Keratinocyte (primary cell): ENCODE measurements at regions not wholly inside any gene's neighbourhood (a gene's known extent, or its start where the extent isn't known, plus 50 kb on each side); places are given as distances from the start of the nearest gene placed in this dataset.

Experiments used
- DNase-seq: peaks from one replicate; pipeline ENCODE4 v3.0.0-alpha.2; 2011; ENCODE audit warnings: low read depth, missing footprints, low spot score
- FAIRE-seq: peaks from 2 replicates; lab custom pipeline; 2011; peaks lifted over from hg19 to GRCh38; lab: Jason Lieb, UNC
- H2AFZ ChIP-seq: 2 replicates; pipeline ENCODE4 v1.6.0; 2012; ENCODE audit warnings: low read length, control low read depth, inconsistent platforms; ENCODE audit not compliant: control insufficient read depth
- H3K27ac ChIP-seq: 2 replicates; pipeline ENCODE4 v1.5.1; 2011; ENCODE audit warnings: low read length; ENCODE audit not compliant: control insufficient read depth, insufficient read depth
- H3K27me3 ChIP-seq: 3 replicates; pipeline ENCODE4 v1.6.0; 2011; ENCODE audit warnings: low read length; ENCODE audit not compliant: control insufficient read depth, insufficient read depth; ENCODE audit errors: extremely low read depth
- H3K36me3 ChIP-seq, 2 experiments: 2 replicates in 1 of 2; 3 replicates in 1 of 2; pipeline ENCODE4 v1.5.1; 2011; ENCODE audit warnings: low read length in 2 of 2, mild to moderate bottlenecking in 1 of 2; ENCODE audit not compliant: control insufficient read depth in 2 of 2, insufficient read depth in 2 of 2; ENCODE audit errors: extremely low read depth in 1 of 2
- H3K4me1 ChIP-seq: 3 replicates; pipeline ENCODE4 v1.5.1; 2011; ENCODE audit warnings: low read length; ENCODE audit not compliant: control insufficient read depth, insufficient read depth; ENCODE audit errors: extremely low read depth
- H3K4me2 ChIP-seq: 3 replicates; pipeline ENCODE4 v1.6.0; 2011; ENCODE audit warnings: low read depth, low read length; ENCODE audit not compliant: control insufficient read depth, insufficient read depth; ENCODE audit errors: extremely low read depth
- H3K4me3 ChIP-seq, 3 experiments: fragments of 200-600 bp in 1 of 3; sonication (generic) in 1 of 3; 2 replicates in 2 of 3; 3 replicates in 1 of 3; pipeline ENCODE4 v1.5.1; 2011 to 2016; ENCODE audit warnings: low read length in 3 of 3, mild to moderate bottlenecking in 3 of 3, control low read depth in 2 of 3, inconsistent platforms in 1 of 3, low read depth in 1 of 3, mixed read lengths in 1 of 3, mixed run types in 1 of 3, moderate library complexity in 1 of 3; ENCODE audit not compliant: control insufficient read depth in 2 of 3, insufficient read depth in 2 of 3; ENCODE audit errors: extremely low read depth in 1 of 3
- H3K79me2 ChIP-seq: 2 replicates; pipeline ENCODE4 v1.6.0; 2012; ENCODE audit warnings: low read length; ENCODE audit not compliant: control insufficient read depth, insufficient read depth
- H3K9ac ChIP-seq: 3 replicates; pipeline ENCODE4 v1.6.0; 2011; ENCODE audit warnings: low read length; ENCODE audit not compliant: control insufficient read depth, insufficient read depth; ENCODE audit errors: extremely low read depth
- H3K9me1 ChIP-seq: 3 replicates; pipeline ENCODE4 v1.6.0; 2011; ENCODE audit warnings: low read length; ENCODE audit not compliant: control insufficient read depth, insufficient read depth; ENCODE audit errors: extremely low read depth
- H3K9me3 ChIP-seq: 2 replicates; pipeline ENCODE4 v1.5.1; 2012; ENCODE audit warnings: low read depth, low read length; ENCODE audit not compliant: control insufficient read depth
- H4K20me1 ChIP-seq: 3 replicates; pipeline ENCODE4 v1.6.0; 2011; ENCODE audit warnings: low read length; ENCODE audit not compliant: control insufficient read depth, insufficient read depth; ENCODE audit errors: extremely low read depth
- EZH2 ChIP-seq: IDR thresholded peaks from one replicate; pipeline ENCODE4 v1.6.1; 2012; ENCODE audit warnings: inconsistent platforms, mild to moderate bottlenecking, low read length, moderate library complexity
- dilution Hi-C: fragments of 300-500 bp; cut with MboI; formaldehyde crosslinking; loops from one replicate; pipeline ENCODE4 v1.7.0; 2020; ENCODE audit warnings: low sequenced_read_pairs; ENCODE audit not compliant: extremely low pct_ligation_motif_present
- TF ChIP-seq, protein P1 (sequence below), 3 experiments: IDR thresholded peaks in 1 of 3; conservative IDR thresholded peaks in 1 of 3; optimal IDR thresholded peaks in 1 of 3; 2 replicates in 2 of 3; 3 replicates in 1 of 3; pipeline versions ENCODE3 to v1.5.1; 2011; ENCODE audit warnings: low read length in 3 of 3, mild to moderate bottlenecking in 3 of 3, moderate library complexity in 2 of 3, control low read depth in 1 of 3, inconsistent platforms in 1 of 3; ENCODE audit not compliant: insufficient read depth in 2 of 3; ENCODE audit errors: extremely low read depth in 1 of 3

DNA sequence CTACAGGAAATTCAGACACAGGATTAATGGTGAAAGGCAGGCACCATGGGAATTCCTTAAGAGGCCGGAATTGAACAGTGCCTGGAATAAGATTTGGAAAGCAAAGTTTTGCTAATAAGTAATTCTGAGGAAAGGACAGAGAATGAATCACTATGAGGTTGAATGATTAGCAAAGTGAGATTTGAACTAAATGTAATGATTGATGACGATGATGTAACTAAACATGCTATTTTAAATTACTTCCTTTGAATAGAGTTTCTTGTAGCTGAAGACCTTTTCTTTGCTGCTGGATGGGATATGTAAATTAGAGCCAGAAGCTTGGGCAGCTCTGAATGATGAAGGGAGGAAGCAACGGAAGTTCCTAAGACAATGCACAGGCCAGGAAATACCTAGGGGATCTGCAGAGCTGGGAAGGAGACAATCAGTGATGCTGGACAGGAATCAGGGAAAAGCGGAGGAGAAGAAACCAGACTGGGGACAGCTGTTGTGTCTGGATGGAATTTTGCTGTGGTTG, 482.0 kb downstream of the PSAT1 start:
- Histone ChIP-seq H3K9me1 (no peaks in the 10 kb centered on the region), H3K4me2 (no peak overlapping the region), H3K27me3 (no peaks in the 10 kb centered on the region), H3K4me3 (no peak overlapping the region), H3K9me3 (no peaks in the 10 kb centered on the region), H4K20me1 (no peaks in the 10 kb centered on the region), H3K4me1 (no peaks in the 10 kb centered on the region), H3K9ac (no peak overlapping the region), H3K79me2 (no peaks in the 10 kb centered on the region), H2AFZ (no peak overlapping the region), H3K27ac (no peak overlapping the region), H3K36me3 (no peaks in the 10 kb centered on the region)
- dilution Hi-C loops: no loop called here
- TF ChIP-seq EZH2: no peak
- TF ChIP-seq, protein P1, sequence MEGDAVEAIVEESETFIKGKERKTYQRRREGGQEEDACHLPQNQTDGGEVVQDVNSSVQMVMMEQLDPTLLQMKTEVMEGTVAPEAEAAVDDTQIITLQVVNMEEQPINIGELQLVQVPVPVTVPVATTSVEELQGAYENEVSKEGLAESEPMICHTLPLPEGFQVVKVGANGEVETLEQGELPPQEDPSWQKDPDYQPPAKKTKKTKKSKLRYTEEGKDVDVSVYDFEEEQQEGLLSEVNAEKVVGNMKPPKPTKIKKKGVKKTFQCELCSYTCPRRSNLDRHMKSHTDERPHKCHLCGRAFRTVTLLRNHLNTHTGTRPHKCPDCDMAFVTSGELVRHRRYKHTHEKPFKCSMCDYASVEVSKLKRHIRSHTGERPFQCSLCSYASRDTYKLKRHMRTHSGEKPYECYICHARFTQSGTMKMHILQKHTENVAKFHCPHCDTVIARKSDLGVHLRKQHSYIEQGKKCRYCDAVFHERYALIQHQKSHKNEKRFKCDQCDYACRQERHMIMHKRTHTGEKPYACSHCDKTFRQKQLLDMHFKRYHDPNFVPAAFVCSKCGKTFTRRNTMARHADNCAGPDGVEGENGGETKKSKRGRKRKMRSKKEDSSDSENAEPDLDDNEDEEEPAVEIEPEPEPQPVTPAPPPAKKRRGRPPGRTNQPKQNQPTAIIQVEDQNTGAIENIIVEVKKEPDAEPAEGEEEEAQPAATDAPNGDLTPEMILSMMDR (optimal IDR thresholded peaks at IDR 0.05 in 1 of 3, IDR thresholded peaks at IDR 0.05 in 1 of 3, conservative IDR thresholded peaks at IDR 0.05 in 1 of 3; ENCODE audit: extremely low read depth in 1 of 3, insufficient read depth in 2 of 3, low read length in 3 of 3): no peak
- no peak for DNase-seq
- FAIRE-seq: no peak

DNA sequence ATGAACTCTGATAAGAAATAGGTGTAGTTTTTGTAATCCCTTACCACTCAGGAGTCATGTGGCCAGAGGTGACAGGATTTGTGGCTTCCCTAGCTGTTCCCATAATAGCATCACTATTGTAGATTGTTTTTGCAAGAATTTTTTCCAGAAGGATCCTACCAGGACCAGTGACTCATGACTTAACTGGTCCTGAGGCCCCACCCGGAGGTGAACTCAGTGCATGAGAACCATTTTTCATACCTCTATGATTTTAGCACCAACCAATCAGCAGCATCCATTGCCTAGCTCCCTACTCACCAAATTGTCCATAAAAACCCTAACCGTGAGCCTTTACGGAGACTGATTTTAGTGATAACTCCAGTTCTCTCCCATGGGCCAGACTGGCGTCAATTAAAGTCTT, 484.8 kb downstream of the PSAT1 start:
- Histone ChIP-seq H3K79me2 (no peaks in the 10 kb centered on the region), H3K27me3 (no peaks in the 10 kb centered on the region), H3K9me1 (no peaks in the 10 kb centered on the region), H3K4me3 (no peak overlapping the region), H4K20me1 (no peaks in the 10 kb centered on the region), H3K36me3 (no peaks in the 10 kb centered on the region), H3K9ac (no peak overlapping the region), H3K4me2 (no peak overlapping the region), H3K9me3 (no peaks in the 10 kb centered on the region), H3K27ac (no peak overlapping the region), H2AFZ (no peak overlapping the region), H3K4me1 (no peaks in the 10 kb centered on the region)
- TF ChIP-seq EZH2: no peak
- TF ChIP-seq, protein P1 (optimal IDR thresholded peaks at IDR 0.05 in 1 of 3, IDR thresholded peaks at IDR 0.05 in 1 of 3, conservative IDR thresholded peaks at IDR 0.05 in 1 of 3; ENCODE audit: extremely low read depth in 1 of 3, insufficient read depth in 2 of 3, low read length in 3 of 3): peak in 2 of 3 experiments; percentile 19 to 59
- dilution Hi-C loops: no loop called here
- FAIRE-seq: no peak
- DNase-seq: no peak
